GM12873 (cell line): ENCODE measurements at regions not wholly inside any gene's neighbourhood (a gene's known extent, or its start where the extent isn't known, plus 50 kb on each side); places are given as distances from the start of the nearest gene placed in this dataset.

Experiments
- CTCF ChIP-seq: IDR thresholded peaks from 2 replicates; pipeline ENCODE4 v1.5.1; 2012; ENCODE audit warnings: low read depth, mild to moderate bottlenecking, moderate library complexity, low read length, control low read depth; ENCODE audit not compliant: insufficient read depth; ENCODE audit errors: missing control alignments

GRCh38 chr6:155630085-155630484, 174.4 kb upstream of the NOX3 start:
- TF ChIP-seq CTCF = no peak

- TF ChIP-seq CTCF = no peak
These were observed 174.0 kb upstream of the NOX3 start for GRCh38 chr6:155629652-155630051.

GRCh38 chr6:155628306-155628705, 172.7 kb upstream of the NOX3 start:
- no peak for TF ChIP-seq CTCF

GRCh38 chr6:155623450-155624178, 168.0 kb upstream of the NOX3 start:
- TF ChIP-seq CTCF = no peak

GRCh38 chr6:155614606-155615005, 159.0 kb upstream of the NOX3 start:
- TF ChIP-seq CTCF = no peak

GRCh38 chr6:155611742-155612141, 156.1 kb upstream of the NOX3 start:
- no peak for TF ChIP-seq CTCF

- TF ChIP-seq CTCF = no peak
These were observed 149.4 kb upstream of the NOX3 start for GRCh38 chr6:155604991-155605390.
